HCT116 (cell line): ENCODE measurements at regions not wholly inside any gene's neighbourhood (a gene's known extent, or its start where the extent isn't known, plus 50 kb on each side); places are given as distances from the start of the nearest gene placed in this dataset.

Experiments used
- ATAC-seq: fragments of 200-7000 bp; cut with Tn5 transposase; 2 replicates; pipeline ENCODE4 v1.9.1; 2020; ENCODE audit warnings: mild to moderate bottlenecking, moderate library complexity
- BruUV-seq: library from RNA; stranded (reverse); fragments of 400-500 nt; replicated peaks from 2 replicates; lab custom pipeline; 2021; lab: Mats Ljungman, UMichigan
- CTCF ChIA-PET: fragments of 300-600 bp; sonication (Branson Sonifier 250); formaldehyde crosslinking; loops from one replicate; lab custom pipeline; 2021; ENCODE audit warnings: antibody characterized with exemption; lab: Charles Lee
- POLR2A ChIA-PET: fragments of 300-600, 350-600 bp; sonication (Branson Sonifier 250); formaldehyde crosslinking; loops from one replicate; lab custom pipeline; 2021; ENCODE audit warnings: antibody characterized with exemption; lab: Charles Lee
- RAD21 ChIA-PET, 2 experiments: fragments of 300-600 bp; sonication (Branson Sonifier 250); formaldehyde crosslinking; loops; one replicate each; lab custom pipeline; 2023; ENCODE audit warnings: low total read pairs in 2 of 2; ENCODE audit not compliant: uncharacterized antibody in 2 of 2, unreplicated experiment in 2 of 2, low non-redundant PET in 1 of 2; lab: Charles Lee
- DNase-seq: peaks from one replicate; pipeline ENCODE4 v3.0.0-alpha.2; 2010; ENCODE audit warnings: low read depth, low spot score
- H2AFZ ChIP-seq: fragments of 200-600 bp; shearing (Covaris generic), sonication (generic); 2 replicates; pipeline ENCODE4 v1.6.1; 2017; ENCODE audit warnings: low read depth, mixed run types, mixed read lengths, antibody characterized with exemption, low read length; ENCODE audit not compliant: poor library complexity, severe bottlenecking
- H3K27ac ChIP-seq: 2 replicates; pipeline ENCODE4 v1.5.1; 2012; ENCODE audit warnings: low read depth, low read length
- H3K27me3 ChIP-seq: fragments of 200-600 bp; sonication (generic); 2 replicates; pipeline ENCODE4 v1.6.1; 2016; ENCODE audit warnings: mixed run types, low read length, mixed read lengths; ENCODE audit not compliant: insufficient read depth
- H3K36me3 ChIP-seq, 2 experiments: fragments of 200-500 bp in 1 of 2; fragments of 200-600 bp in 1 of 2; sonication (Bioruptor generic) in 1 of 2; sonication (generic) in 1 of 2; 2 replicates each; pipeline versions ENCODE4 v1.5.1 to v1.6.1; 2014 to 2016; ENCODE audit warnings: low read length in 2 of 2, inconsistent platforms in 1 of 2, mixed read lengths in 1 of 2, mixed run types in 1 of 2; ENCODE audit not compliant: insufficient read depth in 2 of 2, control insufficient read depth in 1 of 2
- H3K4me1 ChIP-seq, 2 experiments: fragments of 200-600 bp in 1 of 2; sonication (generic) in 1 of 2; 2 replicates each; pipeline versions ENCODE4 v1.5.1 to v1.6.1; 2012 to 2017; ENCODE audit warnings: low read length in 2 of 2, inconsistent platforms in 1 of 2, mild to moderate bottlenecking in 1 of 2, mixed read lengths in 1 of 2, mixed run types in 1 of 2, moderate library complexity in 1 of 2; ENCODE audit not compliant: insufficient read depth in 2 of 2, control insufficient read depth in 1 of 2
- H3K4me2 ChIP-seq: fragments of 200-600 bp; sonication (generic); 2 replicates; pipeline ENCODE4 v1.6.1; 2017; ENCODE audit warnings: mixed run types, low read length, mixed read lengths
- H3K4me3 ChIP-seq, 2 experiments: fragments of 200-600 bp in 1 of 2; sonication (generic) in 1 of 2; replicated peaks in 1 of 2; 2 replicates each; pipeline ENCODE4 v1.5.1; 2011 to 2016; ENCODE audit warnings: low read length in 2 of 2, control low read depth in 1 of 2, low read depth in 1 of 2, mild to moderate bottlenecking in 1 of 2, mixed read lengths in 1 of 2, mixed run types in 1 of 2
- H3K79me2 ChIP-seq: fragments of 200-600 bp; sonication (generic); 2 replicates; pipeline ENCODE4 v1.6.1; 2017; ENCODE audit warnings: mild to moderate bottlenecking, mixed run types, low read length, moderate library complexity, mixed read lengths; ENCODE audit not compliant: insufficient read depth
- H3K9ac ChIP-seq: fragments of 200-600 bp; sonication (generic); 2 replicates; pipeline ENCODE4 v1.6.1; 2016; ENCODE audit warnings: low read length, mixed read lengths
- H3K9me2 ChIP-seq: fragments of 200-600 bp; sonication (generic), shearing (Covaris generic); 2 replicates; pipeline ENCODE4 v1.6.1; 2017; ENCODE audit warnings: mixed run types, mild to moderate bottlenecking, moderate library complexity; ENCODE audit not compliant: insufficient read depth
- H3K9me3 ChIP-seq, 2 experiments: fragments of 200-500 bp in 1 of 2; fragments of 200-600 bp in 1 of 2; sonication (Bioruptor generic) in 1 of 2; sonication (generic) in 1 of 2; 2 replicates each; pipeline ENCODE4 v1.6.1; 2014 to 2017; ENCODE audit warnings: low read length in 2 of 2, mixed read lengths in 2 of 2, inconsistent platforms in 1 of 2, low read depth in 1 of 2, mild to moderate bottlenecking in 1 of 2, mixed run types in 1 of 2, moderate library complexity in 1 of 2; ENCODE audit not compliant: control insufficient read depth in 1 of 2, insufficient read depth in 1 of 2
- H4K20me1 ChIP-seq: fragments of 200-600 bp; sonication (generic), shearing (Covaris generic); 2 replicates; pipeline ENCODE4 v1.6.1; 2017; ENCODE audit warnings: mixed run types, mild to moderate bottlenecking, moderate library complexity; ENCODE audit not compliant: insufficient read depth
- CEBPB ChIP-seq: IDR thresholded peaks from 2 replicates; pipeline ENCODE4 v1.6.1; 2012; ENCODE audit warnings: low read depth
- CTCF ChIP-seq, 3 experiments: fragments of 200-600 bp in 1 of 3; sonication (generic) in 1 of 3; IDR thresholded peaks in 2 of 3; conservative IDR thresholded peaks in 1 of 3; 2 replicates each; pipeline ENCODE4 v1.5.1; 2012 to 2017; ENCODE audit warnings: low read depth in 2 of 3, low read length in 2 of 3, antibody characterized with exemption in 1 of 3, borderline replicate concordance in 1 of 3, control low read depth in 1 of 3, mild to moderate bottlenecking in 1 of 3, mixed read lengths in 1 of 3, mixed run types in 1 of 3, moderate library complexity in 1 of 3; ENCODE audit not compliant: insufficient read depth in 1 of 3
- EGR1 ChIP-seq: IDR thresholded peaks from 2 replicates; pipeline ENCODE4 v1.6.1; 2012; ENCODE audit warnings: low read depth
- ELF1 ChIP-seq: IDR thresholded peaks from 2 replicates; pipeline ENCODE4 v1.6.1; 2012; ENCODE audit warnings: low read depth, borderline replicate concordance
- FOSL1 ChIP-seq: IDR thresholded peaks from 2 replicates; pipeline ENCODE4 v1.6.1; 2012; ENCODE audit warnings: low read depth
- REST ChIP-seq: IDR thresholded peaks from 2 replicates; pipeline ENCODE4 v1.6.1; 2012; ENCODE audit warnings: low read depth
- SIN3A ChIP-seq: IDR thresholded peaks from 2 replicates; pipeline ENCODE4 v1.6.1; 2012; ENCODE audit warnings: low read depth
- SP1 ChIP-seq: IDR thresholded peaks from 2 replicates; pipeline ENCODE4 v1.6.1; 2012; ENCODE audit warnings: low read depth
- SRF ChIP-seq: IDR thresholded peaks from 2 replicates; pipeline ENCODE4 v1.6.1; 2012; ENCODE audit warnings: low read depth
- TCF7L2 ChIP-seq: IDR thresholded peaks from 2 replicates; pipeline ENCODE4 v1.7.0; 2011; ENCODE audit warnings: borderline replicate concordance, inconsistent platforms; ENCODE audit not compliant: insufficient read depth, insufficient read length; ENCODE audit errors: extremely low read depth
- ZBTB33 ChIP-seq: IDR thresholded peaks from 2 replicates; pipeline ENCODE4 v1.6.1; 2011; ENCODE audit warnings: mild to moderate bottlenecking, low read length, moderate library complexity; ENCODE audit not compliant: insufficient replicate concordance; ENCODE audit errors: extremely low read depth
- ZFX ChIP-seq: fragments of 450-650 bp; IDR thresholded peaks from 2 replicates; pipeline ENCODE4 v1.6.1; 2017
- intact Hi-C: fragments of 100-400 bp; cut with micrococcal nuclease; formaldehyde crosslinking; loops from 2 replicates; pipeline ENCODE4 v1.10.0; 2022

GRCh38 chr7:155981703-155982102 lies 169.4 kb upstream of the SHH start:
- intact Hi-C loops = no loop called here
- H2AFZ ChIP-seq = no peak overlapping the region
- BruUV-seq = no TSS peak
- no peak for DNase-seq
- no peaks in the 10 kb centered on the region for H3K36me3 ChIP-seq
- no peak for ATAC-seq
- TF ChIP-seq SP1 = no peak
- TF ChIP-seq CTCF (IDR thresholded peaks at IDR 0.05 in 2 of 3, conservative IDR thresholded peaks at IDR 0.05 in 1 of 3; ENCODE audit: borderline replicate concordance in 1 of 3, insufficient read depth in 1 of 3, low read depth in 2 of 3, low read length in 2 of 3) = no peak
- TF ChIP-seq FOSL1 = no peak
- TF ChIP-seq ZBTB33 = no peak
- no peak for TF ChIP-seq REST
- no peak for TF ChIP-seq SIN3A
- no peak for TF ChIP-seq CEBPB
- TF ChIP-seq TCF7L2 = no peak
- TF ChIP-seq ELF1 = no peak
- no peak for TF ChIP-seq EGR1
- TF ChIP-seq SRF = no peak
- TF ChIP-seq ZFX = no peak
- TF ChIP-seq, all 23 proteins: peak for 0
- Histone ChIP-seq H3K79me2 (no peaks in the 10 kb centered on the region), H3K27me3 (peaks cover 24% of the 10 kb centered on the region; the same call in 1 of the 2 replicates), H3K4me3 (no peak overlapping the region), H4K20me1 (no peaks in the 10 kb centered on the region), H3K4me1 (no peaks in the 10 kb centered on the region), H3K9me2 (no peaks in the 10 kb centered on the region), H3K27ac (no peak overlapping the region), H3K9ac (no peak overlapping the region), H3K4me2 (no peak overlapping the region), H3K9me3 (no peaks in the 10 kb centered on the region)
- ChIA-PET RAD21 (no interaction called here), CTCF (no interaction called here), POLR2A (no interaction called here)
